GM18858 (cell line): ENCODE measurements at regions not wholly inside any gene's neighbourhood (a gene's known extent, or its start where the extent isn't known, plus 50 kb on each side); places are given as distances from the start of the nearest gene placed in this dataset.

Experiments used
- ATAC-seq: cut with Tn5 transposase; IDR thresholded peaks from one replicate; pipeline ENCODE4 v1.9.1; 2021; ENCODE audit not compliant: unreplicated experiment

DNA sequence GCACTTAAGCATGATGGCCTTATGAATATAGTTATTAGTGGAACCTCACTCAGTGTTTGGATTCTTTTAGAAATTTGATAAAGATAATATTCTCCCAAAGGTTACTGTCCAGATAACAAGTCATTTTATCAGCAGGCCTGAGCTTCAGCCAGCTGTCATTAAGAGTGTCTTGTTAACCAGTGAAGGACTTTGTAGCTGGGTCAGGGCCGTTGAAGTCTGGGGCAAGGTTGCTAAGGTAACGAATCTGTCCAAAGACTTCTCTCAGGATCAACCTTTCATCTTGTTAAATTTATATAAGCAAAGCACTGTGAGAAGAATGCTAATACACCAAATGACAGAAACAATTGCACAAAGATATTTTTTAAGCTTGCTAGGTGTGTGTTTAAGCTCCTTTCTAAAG, 271.3 kb upstream of the TMPO start:
- ATAC-seq = no peak

DNA sequence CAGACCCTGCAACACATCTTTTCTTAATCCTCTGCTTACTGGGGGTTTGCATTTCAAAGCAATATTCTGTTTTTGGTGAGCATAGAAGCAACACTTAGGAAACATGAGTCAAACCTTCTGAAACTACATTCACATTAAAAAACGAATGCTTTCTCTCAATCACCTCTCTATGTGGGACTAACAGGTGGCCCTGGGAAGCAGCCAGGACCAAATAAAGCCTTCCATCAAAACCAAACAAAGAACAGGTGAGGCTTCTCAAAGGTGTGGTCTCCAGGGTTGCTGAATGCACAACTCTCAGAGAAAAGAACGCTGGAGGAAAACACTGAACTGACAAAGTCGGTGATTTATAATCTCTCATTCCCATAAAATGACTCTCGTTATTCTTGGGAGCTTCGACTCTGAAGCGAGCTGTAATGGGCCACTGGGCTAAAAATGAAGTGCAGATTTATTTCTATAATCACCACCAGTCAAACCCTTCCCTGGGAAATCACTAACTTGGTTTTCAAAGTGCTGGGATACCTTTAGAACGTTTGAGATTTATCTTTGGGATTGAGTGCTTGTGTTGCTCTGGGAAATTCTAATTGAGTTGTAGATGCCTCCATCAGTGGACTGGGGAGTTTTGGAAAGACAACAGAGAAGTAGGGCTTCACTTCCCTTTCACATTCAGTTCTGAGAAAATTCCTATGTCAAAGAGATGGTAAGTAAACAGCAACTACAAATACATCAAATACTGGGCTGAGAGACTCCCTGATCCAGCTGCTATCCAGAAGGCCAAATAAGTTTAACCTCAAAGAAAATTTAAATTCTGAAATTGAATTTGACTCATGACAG, 262.0 kb upstream of the TMPO start:
- ATAC-seq = no peak

DNA sequence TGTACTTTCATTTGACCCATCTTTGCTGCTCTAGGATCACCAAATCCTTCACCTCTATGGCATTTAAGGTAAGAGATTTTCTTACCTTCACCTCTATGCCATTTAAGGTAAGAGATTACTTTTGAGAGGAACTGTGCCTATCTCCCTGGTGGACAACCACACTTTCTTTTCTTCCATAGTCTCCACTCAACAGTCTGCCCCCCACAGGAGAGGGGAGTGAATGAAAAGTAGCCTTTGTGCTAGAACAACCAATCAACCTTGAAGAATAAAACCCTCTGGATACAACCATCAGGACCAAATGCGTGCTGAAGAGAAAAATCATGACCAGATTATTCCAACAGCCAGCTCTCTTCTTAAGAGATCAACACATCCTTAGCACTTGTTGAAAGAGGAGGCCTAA, 258.6 kb upstream of the TMPO start:
- no peak for ATAC-seq

DNA sequence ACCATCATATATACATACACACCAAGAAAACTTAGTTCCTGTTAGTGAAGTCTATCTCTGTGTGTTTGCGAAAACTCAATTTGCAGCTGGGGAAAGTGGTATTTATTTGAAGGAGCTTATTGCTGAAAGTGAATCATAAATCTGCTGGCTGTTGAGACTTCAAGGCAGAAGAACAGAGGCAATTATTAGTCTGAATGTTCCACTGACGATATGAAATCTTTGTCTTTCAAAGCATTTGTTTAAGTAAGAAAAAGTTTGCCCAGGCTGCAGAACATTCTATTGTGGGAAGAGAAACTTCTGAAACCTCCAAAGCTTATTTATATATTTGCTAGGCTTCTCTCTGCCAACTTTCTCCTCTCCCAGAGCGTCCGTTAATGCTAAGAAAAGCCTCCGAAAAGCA, 255.7 kb upstream of the TMPO start:
- no peak for ATAC-seq

DNA sequence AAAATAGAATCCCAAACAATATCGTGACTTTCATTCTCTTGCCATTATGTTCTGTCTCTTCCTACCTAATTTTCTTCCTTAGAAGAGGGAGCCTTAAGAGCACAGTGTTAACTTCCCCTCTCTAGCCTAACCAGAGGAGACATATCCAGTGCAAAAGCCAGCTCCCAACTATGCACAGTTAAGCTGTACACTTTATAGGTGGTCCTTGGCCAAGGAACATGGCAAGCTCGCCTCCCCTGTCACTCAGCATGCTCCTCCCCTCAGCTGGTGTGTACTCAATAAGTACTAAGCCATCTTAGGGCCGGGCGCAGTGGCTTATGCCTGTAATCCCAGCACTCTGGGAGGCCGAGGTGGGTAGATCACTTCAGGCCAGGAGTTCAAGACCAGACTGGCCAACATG, 255.1 kb upstream of the TMPO start:
- no peak for ATAC-seq

DNA sequence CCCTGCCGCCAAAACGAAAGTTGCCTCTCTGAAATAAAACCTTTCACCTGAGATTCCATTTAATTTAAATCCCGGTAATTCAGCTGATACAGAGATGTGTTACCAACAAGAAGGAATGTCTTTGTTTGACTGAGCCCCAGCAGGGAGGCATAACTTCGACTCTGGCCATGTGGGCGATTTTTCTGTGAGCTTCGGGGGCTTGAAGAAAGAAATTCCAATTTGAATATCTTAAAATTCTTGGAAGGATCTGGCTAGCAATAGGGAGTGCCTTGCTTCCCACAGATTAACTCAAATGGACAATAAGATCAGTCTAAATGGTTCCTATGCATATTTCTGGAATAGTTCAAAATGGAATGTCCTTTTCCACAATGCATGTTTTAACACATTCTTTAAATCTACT, 252.5 kb upstream of the TMPO start:
- no peak for ATAC-seq

DNA sequence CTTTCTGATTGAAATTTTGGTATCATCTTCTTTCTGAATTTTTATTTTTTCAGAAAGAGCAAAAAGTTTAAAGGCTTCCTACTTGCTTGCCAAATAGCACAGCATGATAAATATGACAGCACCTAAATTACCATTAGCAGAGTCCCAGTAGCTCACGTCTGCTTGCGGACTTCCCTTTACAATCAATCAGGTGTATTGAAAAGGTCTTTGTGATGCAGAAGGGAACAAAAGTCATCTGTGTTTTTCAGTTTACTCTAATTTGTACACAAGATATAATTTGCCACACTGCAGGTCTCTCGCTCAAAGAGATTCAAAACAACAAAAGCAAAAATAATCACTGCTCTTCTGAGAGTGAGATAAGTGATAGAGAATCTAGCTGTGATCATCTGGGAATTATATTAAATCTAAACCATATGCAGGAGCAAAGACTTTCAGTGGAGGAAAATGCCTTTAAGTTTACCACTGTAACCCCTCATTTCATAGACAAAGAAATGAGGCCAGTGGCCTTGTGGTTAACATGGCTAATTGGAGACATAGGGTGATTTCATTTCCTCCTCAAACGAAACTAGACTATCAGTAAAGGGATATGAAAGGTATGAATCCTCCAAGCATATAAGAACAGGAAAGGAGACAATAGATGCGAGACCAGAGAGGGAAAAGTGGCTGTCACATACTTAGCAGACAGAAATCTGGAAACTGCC, 240.8 kb upstream of the TMPO start:
- ATAC-seq = peak; percentile 99

DNA sequence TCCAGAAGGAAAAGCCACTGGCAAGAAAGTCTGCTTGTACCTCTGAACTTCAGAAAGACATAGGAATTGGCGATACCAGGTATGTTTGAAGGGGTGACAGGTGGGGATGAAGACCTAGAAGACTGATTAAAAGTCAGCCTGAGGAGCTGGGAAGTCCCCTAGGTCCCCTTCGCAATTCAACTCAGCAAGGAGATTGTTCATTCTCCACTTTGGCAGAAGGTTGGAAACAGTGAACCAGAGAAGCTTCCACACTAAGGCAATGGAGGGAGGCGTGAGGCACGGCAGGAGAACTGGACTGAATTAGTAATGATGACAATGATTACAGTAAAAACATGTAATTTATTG, 240.3 kb upstream of the TMPO start:
- peak; percentile 19 for ATAC-seq

DNA sequence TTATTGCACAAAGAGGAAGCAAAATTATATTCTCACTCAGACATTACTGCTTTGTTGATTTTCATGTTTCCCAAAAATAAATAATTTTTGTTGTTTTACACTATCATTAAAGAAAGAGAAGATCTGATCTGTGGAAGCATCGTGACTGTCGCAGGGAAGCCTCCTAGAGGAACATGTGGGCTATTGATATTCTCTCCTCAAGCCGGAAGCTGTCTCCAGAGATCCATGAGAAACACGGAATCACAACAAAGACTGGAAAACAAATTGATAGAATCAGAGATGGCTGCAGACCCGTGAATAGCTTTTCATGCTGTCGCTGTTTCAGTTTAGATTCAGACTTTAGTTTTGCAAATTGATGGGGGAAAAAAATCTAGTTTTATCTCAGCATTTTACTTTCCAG, 235.2 kb upstream of the TMPO start:
- ATAC-seq = no peak

DNA sequence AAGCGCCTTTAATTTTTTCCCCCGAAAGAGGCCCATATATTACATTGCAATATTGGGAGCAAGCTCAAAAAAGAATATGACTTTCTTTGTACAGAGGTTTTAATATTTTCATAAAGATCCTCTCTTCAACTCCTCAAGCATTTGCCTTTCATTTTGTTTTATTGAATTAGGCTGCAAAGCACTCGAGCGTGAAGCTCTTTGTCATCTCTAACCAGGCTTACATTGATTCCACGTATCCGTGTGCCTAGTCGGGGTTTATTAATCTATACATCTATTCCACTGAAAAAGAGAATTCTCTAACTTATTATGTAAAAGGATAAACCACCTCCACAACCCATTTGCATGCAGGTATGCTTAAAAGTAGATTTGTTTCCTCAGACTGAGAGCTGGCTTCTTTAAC, 234.8 kb upstream of the TMPO start:
- ATAC-seq = no peak

DNA sequence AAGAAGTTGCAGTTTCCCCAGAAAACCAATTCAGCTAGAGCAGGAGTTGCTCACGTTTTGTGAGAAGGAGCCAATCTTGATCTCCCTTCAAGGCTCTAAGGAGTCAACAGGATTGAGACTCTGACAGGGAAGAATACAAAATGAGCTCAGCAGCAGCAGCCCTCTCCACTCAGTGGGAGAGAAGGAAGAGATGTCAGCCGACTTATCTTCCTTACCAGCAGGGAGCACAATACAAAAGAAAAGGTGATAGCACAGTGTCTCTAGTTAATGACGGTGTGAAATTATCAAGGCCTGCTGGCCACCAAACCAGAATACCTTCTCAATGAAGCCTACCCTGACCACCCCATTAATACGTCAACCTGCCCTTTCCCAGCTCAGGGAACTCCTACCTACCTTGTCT, 223.6 kb upstream of the TMPO start:
- no peak for ATAC-seq

DNA sequence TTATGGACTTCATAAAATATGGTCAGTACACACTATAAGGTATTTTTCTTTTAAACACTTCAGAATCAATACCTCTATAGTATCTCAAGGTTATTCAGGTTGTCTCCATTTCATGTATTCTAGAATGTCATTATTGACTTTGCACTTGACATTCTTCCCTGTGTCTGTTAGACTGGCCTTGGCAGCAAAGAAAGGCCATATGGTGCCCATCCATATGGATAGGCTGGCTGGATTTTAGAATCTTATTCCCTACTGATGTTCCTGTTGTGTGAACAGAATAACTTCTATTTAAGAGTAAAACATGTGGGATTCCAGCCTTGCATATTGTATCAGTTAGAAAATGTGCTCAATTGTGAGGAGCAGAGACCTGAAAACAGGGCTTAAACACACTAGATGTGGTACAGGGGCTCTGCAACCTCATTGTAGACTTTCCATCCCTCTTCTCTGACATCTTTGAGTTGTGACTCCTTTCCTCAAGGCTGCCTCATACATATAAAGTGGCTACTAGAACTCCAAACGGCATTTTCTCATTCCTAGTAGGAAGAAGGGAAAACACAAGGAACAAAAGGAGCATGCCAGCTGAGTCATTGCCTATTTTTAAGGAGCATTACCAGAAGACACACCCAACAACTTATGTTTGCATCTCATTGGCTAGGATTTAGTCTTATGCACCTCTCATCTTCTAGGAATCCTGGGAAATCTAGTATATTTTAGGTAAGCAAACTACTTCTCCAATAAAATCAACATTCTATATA, 221.2 kb upstream of the TMPO start:
- ATAC-seq = no peak

DNA sequence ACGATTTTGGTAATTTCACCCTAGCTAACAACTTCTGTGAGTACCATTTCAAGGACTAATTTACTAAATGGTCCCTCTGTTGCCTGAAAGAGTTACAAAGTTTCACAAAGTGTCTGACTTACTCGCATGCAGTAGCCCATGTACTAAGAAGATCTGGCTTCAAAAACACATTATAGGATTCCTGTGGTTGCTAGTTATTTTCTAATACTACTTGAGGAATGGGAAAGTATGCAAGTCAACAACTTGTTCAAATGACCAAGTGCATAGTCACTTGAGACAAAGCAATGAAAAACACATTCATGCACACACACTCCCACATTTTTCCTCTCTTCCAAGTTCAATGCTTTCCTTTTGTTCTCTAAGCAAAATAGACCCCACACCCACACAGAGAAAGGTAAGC, 219.7 kb upstream of the TMPO start:
- no peak for ATAC-seq

DNA sequence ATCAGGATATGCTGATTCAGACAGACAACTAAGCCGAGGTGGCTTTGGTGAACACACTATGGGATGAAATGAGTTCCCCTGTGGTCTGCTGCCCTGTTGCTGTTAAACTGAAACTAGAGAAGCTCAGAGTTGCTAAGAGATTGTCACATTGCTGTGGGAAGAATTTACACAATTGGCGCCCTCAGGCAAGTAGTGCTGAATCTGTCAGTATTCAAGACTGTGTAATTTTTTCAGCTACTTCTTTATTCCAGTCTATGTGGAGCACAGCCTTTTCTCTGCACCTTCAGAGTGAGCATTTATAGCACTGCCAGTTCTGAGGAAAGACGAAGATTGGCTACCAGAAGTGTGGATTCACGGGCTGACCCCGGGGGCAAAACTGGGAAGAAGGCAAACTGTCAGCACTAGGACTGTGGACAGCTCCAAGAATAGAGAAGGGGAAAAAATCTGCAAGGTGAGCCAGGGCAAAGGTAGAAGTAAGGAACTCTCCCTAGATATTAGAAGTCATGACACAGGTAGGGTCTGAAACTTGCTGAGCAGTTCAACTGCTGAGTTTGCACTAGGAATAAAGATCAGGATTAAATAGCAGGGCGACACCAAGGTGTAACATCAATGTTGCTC, 218.8 kb upstream of the TMPO start:
- no peak for ATAC-seq

DNA sequence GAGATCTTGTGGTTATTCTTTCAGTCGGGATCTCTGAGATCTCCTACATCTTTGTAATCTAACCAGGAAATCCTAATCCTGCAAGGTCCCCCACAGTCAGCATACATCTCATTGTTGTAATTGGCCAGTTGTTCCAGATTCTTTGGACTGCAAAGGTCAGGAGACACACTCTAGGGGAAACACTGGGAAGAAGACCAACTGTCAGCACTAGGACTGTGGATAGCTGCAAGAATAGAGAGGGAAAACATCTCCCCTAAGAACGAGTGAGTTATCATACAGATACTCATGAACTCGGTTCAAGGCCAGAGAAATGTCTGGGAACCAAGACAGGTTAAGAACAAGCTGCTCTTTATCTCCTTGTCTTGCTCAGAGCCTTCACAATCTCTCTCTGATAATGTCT, 217.9 kb upstream of the TMPO start:
- ATAC-seq = no peak

DNA sequence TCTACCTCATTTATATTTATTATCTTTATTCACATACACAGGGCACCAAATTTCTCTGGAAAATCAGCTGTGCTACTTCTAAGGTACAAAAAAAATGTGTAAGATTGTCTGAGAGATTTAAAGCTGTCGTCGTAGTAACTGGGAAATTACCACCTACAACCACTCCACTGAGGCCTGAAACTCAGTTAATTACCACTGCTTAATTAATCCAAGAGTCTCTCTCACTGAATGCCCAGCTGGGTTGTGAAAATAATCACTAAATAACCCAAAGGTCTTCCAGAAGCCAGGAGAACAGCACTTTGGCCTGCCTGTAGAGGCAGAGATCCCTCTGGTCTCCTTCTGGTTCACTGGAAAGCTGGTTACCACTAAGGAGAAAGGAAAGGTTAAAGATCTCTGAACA, 207.2 kb upstream of the TMPO start:
- ATAC-seq = no peak

DNA sequence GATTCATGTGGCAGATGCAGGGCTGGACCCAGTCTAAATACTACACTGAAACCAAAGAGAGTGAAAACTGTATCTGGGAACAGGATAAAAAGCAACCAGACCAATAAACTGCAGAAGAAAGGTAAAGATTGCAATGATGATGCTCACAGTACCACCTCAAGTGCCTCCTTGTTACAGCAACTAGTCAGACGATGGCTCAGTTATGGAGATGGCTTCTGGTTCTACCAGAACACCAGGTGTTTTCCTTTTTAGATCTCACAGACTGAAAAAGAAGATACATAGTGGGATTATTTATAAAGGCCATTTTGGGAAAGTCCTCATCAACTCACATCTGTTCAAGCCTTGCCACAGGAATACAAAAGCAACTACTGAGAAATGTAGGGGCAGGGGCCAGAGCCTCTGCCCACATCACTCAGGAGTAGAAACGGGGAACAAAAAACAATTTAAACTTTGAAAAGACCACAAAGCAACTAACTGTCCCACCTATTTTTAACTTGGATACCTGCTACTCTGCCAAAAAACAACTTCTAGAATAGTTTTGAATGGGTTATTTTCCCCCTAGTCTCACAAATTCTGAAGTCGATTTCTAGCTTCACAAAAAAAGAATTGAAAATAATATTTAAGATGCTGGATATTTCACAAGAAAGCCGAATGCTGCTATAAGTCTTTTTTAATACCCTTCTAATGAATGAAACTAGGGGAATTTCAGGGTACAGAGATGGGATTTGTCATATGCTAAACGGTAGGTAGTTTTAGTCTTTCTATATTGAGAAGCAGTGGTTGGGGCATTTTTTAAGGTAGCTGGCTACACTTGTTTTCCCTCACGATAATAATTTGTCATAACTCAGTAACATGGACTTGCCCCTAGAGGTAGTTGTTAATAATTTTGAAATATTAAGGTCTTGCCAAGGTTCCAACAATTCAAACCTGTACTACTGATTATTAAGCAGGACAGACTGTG, 197.2 kb upstream of the TMPO start:
- no peak for ATAC-seq

DNA sequence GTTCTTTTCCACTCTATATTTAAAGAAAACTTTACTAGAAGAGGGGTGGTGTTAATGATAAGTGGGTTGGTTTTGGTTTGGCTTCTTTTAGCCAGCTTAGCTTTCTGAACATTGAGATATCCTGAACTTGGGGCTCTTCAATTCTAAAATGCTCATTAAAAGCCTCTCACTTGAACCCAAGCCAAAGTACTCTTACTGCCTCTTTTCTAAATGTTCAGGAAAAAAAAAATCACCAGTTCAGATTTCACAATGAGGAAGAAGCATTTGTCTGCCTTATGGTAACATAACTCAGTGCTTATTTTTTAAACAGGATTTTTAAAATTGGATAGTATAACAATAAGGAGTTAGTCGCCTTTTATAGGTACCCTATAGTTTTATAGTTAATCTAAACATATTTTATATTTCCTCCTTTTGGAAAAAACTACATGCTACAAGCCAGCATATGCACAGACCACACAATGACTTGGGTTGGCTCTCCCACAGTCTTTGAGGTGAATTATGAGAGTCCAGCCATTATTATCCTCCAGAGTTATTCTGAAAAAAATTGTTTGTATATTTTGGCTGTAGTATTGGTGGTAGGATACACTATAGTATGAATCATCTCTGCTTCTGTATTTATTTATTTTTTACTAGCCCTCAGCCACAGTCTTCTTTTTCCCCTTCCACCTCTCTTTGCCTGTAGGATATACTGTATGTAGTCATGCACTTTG, 195.5 kb upstream of the TMPO start:
- ATAC-seq = no peak

DNA sequence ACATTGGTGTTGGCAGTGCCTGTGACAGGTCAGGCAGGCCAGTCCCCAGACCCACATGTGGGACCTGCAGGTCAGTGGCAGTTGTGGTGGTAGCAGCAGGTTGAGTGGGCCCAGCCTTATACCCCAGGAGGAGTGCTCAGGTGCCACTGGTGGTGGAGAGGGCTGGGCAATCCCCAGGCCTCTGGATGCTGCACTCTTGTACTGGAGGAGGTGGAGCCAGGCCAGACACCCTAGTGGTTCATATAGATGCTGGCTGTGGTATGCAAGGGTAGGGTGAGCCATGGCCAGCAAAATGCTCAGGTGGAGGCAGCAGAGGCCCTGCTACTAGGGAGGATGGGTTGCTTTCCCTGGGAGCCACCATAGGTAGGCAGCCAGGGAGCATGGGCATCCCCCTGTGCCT, 190.4 kb upstream of the TMPO start:
- no peak for ATAC-seq

DNA sequence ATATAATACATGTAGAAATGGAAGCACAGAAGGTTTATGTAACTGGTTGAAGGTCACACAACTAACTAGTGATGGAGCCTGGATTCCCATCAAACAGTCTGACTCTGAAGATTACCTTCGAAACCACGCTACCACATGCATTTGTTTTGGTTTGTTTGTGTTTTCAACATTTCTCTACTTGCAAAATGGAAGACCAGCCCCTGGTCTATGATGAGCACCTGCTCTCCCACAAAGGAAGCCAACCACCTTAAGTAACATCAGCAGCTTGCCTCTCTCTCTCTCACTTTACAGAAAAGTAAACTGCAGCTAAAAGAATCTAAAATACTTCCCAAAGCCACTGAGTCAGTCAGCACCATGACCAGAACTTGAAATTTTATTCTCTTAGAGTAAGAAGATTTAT, 186.9 kb upstream of the TMPO start:
- ATAC-seq = no peak
